C4-2B (cell line): ENCODE measurements at regions not wholly inside any gene's neighbourhood (a gene's known extent, or its start where the extent isn't known, plus 50 kb on each side); places are given as distances from the start of the nearest gene placed in this dataset.

Experiments used
- CTCF ChIP-seq: fragments of 450-650 bp; conservative IDR thresholded peaks from 2 replicates; pipeline ENCODE4 v1.5.1; 2017; ENCODE audit warnings: mild to moderate bottlenecking
- ZFX ChIP-seq: fragments of 450-650 bp; IDR thresholded peaks from 2 replicates; pipeline ENCODE4 v1.6.1; 2017

DNA sequence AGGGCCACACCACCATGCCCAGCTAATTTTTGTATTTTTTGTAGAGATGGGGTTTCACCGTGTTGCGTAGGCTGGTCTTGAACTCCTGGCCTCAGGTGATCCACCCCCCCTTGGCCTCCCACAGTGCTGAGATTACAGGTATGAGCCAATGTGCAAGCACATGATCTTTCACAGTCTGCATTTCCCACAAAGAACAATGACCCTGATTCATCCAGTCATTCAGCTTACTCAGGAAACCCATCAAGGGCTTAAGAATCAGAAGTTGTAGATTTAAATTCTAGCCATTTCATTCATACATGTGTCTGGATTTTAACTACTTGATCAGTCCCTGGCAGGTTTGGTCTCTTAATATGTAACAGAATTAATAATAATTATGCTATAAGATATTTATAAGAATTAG is 2065.7 kb downstream of the MRPL39 start:
- TF ChIP-seq CTCF (no peak), ZFX (no peak)
